NCI-H446 (cell line): ENCODE measurements at regions not wholly inside any gene's neighbourhood (a gene's known extent, or its start where the extent isn't known, plus 50 kb on each side); places are given as distances from the start of the nearest gene placed in this dataset.
"Not testable (repeated sequence)": the region's sequence is repeated elsewhere in the genome, so short reads cannot be mapped to it uniquely, and the experiment has no call there.

Experiments
- DNase-seq, 2 experiments: peaks; one replicate each; lab custom pipeline; 2025; lab: John Stamatoyannopoulos, UW

- not testable (repeated sequence) for DNase-seq
Observed at GRCh38 chr15:88965097-88965496, 51.9 kb upstream of the MFGE8 start.

DNA sequence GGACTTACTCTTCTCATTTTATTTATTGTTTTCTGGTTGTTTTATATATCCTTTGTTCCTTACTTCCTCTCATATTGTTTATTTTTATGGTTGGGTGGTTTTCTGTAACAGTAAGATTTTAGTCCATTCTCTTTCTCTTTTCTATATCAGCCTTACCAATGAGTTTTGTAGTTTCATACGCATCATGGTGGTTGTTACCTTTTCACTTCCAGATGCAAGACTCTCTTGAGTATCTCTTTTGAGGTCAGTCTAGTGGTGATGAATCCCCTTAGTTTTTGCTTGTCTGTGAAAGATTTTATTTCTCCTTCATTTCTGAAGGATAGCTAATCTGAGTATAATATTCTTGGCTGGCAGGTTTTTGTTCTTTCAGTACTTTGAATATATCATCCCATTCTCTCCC, 57.1 kb upstream of the MFGE8 start:
- no peak for DNase-seq

DNA sequence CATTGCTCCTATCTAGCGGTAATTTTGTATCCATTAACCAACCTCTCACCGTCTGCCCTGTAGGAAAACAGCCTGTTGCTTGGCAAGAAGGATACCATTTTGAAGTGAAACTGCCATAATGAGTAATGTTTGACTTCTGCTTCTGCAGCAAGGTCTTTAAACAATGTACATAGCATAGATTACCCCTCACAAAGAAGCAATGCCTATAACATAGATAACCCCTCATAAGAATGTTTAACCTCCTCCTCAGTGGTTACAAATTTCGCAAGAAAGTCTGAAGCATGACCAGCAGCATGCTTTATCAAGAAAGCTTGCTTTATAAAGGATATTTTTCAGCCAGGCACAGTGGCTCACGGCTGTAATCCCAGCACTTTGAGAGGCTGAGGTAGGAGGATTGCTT, 61.2 kb upstream of the MFGE8 start:
- DNase-seq, result no peak

GRCh38 chr15:88975891-88976290, 62.7 kb upstream of the MFGE8 start:
- no peak for DNase-seq

- no peak for DNase-seq
Observed at GRCh38 chr15:88976656-88977055, 63.5 kb upstream of the MFGE8 start.

DNA sequence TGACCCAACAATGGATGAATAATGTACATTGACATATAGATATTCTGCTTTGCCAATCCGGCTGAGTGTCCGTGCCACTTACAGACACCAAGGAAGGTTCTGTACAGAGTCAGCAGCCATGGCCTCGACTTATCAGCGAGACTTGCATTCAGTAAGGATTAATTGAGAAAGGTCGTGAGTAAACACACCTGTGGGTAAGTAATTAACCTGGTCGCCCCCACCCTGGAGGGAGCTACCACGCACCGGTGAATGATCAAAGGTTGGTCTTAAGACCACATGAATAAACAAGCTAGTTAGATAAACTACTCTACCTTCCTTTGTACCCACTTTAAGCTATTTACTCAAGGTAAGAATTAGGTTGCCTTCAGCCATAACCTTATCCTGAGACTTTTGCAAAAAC, 66.5 kb upstream of the MFGE8 start:
- no peak for DNase-seq

DNA sequence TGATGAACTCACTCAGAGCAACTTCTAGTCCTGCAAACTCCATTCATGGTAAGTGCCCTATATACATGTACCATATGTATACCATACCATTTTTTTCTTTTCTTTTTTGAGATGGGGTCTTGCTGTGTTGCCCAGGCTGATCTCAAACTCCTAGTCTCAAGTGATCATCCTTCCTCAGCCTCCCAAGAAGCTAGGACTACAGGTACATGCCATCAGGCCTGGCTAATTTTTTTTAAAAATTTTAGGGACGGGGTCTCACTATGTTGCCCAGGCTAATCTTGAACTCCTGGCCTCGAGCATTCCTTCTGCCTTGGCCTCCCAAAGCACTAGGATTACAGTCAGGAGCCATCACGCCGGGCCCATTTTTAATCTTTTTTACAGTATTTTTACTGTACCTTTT, 67.3 kb upstream of the MFGE8 start:
- DNase-seq, result no peak

DNA sequence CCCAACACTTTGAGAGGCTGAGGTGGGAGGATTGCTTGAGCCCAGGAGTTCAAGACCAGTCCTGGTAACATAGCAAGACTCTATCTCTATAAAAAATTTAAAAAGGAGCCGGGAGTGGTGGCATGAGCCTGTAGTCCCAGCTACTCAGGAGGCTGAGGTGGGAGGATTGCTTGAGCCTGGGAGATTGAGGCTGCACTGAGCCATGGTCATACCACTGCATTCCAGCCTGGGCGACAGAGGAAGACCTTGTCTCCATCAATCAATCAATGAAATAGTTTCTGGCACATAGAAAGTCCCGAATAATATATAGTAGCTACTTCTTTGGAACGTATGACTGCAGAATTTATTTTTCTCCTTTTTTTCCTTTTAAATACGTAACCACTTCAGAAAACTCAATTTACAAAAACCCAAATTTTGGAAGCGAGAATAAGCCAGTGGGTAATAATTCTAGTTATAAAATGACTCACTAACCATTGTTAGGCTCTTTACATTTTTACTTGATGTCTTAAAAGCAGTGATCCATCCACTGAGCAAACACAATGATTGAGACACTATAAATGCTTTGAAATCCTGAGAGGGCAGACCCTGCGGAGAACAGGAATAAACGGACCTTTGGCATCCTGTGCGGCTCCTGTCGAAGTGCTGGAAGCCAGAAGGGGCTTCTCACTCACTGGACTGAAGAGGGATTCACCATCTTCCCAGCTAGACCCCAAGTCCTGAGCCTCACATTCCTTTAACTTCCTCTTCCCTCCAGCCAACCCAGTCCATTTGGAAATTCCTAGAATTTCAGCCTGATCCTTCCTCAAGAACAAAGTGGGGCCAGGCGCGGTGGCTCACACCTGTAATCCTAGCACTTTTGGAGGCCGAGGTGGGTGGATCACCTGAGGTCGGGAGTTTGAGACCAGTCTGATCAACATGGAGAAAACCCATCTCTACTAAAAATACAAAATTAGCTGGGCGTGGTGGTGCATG, 68.4 kb upstream of the MFGE8 start:
- no peak for DNase-seq

GRCh38 chr15:88982304-88982945, 69.2 kb upstream of the MFGE8 start:
- DNase-seq, result no peak

- no peak for DNase-seq
Observed at GRCh38 chr15:88982946-88983342, 69.8 kb upstream of the MFGE8 start.

DNA sequence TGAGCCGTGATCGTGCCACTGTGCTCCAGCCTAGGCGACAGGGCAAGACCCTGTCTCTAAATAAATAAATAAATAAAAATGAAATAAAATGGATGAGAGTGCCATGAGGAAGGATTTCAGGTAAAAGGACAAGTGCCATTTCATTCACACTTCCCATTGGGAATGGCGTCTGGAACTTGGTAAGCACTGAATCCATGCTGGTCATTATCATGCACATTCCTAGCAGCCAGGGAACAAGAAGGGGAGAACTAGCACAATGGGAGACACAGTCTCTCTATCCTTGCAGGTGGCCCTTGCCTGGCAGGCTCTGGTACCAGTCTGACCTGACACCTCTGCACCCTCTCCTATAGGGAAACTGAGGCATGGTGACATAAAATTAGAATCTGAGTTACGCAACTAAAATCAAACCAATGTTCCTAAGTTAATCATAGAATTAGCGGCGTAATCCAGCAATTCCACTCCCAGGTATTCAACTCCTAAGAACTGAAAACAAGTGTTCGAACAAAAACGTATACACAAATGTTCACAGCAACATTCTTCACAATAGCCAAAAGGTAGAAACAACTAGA, 70.8 kb upstream of the MFGE8 start:
- no peak for DNase-seq

DNA sequence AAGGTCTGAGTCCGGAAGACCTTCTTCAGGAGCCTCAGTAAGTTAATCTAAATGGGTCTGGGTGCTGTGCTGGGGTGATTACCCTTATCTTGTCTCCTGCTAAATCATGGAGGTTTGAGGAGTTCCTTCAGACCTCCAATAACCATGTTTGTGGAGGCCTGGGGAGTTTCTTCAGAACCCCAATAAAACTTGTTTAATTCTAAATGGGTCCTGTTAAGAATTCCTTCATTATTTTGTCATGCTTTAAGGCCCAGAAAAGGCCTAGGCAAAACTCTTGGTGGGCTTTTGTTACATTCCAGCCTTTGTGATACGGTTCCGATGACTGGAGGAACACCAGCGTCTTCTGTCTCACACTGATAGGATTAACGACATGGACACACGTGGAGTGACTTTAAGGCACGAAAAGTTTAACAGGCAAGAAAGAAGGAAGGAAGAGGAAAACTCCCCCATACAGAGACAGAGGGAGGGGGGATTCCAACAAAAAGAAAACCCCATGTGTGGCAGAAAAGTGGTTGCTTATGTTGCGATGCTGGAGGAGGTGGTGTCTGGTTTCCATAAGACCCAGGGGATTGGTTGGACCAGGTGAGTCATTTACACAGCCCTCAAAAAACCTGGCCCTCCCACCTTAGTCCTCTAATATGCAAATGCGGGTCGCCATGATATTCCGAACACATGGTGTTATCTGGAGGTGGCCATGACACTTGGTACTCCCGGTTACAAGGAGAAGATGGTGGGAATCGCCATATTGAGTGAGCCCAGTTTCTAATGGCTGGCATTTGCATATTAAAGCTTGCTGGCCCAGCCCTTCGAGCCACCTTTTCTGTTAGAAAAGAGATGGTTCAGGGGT, 72.6 kb upstream of the MFGE8 start:
- DNase-seq, result no peak

DNA sequence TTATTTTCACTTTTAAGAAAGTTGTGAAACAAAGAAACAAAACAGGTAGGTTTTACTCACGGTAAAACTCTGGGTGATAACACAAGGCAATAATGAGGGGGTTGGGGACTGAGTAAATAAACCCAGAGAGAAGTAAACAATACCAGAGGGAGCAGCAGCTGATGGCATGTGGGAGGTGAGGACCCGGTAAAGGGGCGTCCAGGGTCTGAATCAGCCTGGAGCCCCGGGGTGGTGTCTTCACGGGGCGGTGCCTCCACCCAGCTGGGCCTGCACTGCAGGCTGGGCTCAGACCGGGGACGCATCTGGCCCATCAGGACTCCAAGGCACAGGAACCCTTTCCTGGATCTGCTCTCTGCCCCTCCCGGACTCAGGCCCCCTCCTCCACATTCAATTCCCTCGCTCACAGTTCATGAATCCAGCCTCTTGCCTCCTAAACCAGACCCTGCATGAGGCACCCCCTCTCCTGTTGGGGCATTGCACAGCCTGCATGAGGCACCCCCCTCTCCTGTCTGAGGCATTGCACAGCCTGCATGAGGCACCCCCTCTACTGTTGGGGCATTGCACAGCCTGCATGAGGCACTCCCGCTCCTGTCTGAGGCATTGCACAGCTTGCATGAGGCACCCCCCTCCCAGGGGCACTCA, 73.9 kb upstream of the MFGE8 start:
- DNase-seq, result no peak

- no peak for DNase-seq
Observed at GRCh38 chr15:88987591-88987933, 74.4 kb upstream of the MFGE8 start.

DNA sequence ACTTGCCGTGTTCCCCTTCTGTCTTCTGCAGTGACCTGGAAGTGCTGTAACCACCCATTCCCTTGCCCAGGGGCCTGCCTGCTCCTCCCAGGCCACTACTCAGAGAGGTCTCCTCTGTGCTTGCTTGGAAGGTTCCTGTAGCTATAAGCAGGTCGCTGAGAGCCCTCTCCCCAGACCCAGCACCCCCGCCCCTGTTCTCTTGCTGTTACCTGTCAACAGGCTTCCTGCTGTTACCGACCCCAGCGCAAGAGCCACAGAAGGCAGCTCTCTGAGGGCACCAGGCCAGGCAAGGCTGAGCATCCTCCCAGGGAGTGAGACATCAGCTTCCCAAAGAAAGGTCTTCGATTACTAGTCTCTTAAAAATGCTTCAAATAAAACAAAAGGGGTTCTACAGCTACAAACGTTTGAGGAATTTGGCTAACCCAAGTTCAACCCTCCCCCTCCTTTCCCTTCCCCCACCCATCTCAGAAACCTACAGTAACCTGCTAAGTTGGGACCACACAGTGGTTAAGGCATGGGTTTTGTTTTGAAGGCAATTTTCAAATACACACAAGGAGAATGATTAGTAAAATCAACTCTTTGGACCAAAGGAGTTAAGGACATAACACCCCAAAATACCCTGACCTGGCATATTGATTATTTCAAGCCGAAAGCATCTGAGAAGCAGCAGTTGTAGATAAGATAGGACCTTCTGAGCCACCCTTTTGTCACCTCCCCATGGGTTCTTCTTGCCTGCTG, 74.9 kb upstream of the MFGE8 start:
- no peak for DNase-seq

DNA sequence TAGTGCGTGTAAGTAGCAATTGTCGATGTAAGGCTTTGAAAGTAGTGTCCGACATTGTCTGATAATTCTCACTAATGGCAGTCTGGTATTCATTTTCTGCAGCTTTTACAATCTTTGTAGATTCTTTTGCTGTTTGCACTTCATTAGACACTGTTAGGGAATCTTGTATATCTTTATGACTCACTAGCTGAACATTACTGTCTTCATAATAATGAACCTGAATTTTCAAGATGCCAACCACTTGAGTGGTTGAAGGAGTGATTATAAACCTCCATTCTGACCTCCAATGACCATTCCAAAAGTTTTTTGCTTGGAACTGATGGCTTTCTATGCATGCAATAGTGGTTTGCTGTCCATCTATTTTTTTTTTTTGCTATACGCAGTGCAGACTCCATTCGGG, 76.4 kb upstream of the MFGE8 start:
- no peak for DNase-seq

DNA sequence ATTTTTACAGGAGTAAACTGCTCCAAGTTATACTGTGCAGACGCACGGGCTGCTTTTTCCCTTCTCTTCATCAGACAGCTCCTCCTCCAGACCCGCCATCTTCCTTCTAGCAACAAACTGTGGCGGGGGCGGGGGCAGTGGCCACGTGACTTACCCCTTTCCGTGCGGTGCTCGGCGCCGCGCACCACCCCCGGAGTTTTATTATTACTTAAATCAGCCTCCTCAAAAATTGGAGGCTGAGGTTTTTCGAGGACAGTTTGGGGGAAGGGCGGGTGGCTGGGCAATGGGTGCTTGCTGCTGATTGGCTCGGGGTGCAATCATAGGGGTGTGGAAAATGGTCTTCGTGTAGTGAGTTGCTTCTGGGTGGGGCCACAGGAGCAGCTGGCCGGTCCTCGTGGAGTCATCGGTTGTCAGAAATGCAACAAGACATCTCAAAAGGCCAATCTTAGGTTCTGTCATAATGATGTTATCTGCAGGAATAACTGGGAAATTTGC, 77.1 kb upstream of the MFGE8 start:
- no peak for DNase-seq

- no peak for DNase-seq
Observed at GRCh38 chr15:88992216-88992615, 79.0 kb upstream of the MFGE8 start.

DNA sequence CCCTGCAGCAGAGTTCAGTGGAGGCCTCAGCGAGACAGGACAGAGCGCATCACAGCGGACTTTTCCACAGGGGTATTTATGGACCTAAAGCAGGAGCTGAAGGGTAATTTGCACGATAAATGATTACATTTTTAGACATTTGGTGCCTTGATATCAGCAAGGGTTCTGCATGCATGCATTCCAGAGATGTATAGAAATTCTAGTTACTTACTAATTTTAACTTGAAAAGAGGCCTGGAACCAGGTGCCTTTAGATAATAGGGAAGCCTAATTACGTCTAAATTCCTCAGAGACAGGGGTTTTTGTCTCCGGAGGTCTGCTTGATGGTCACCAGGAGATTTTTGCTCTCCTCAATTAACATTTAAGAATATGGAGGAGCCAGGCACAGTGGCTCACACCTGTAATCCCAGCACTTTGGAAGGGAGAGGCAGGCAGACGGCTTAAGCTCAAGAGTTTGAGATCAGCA, 79.8 kb upstream of the MFGE8 start:
- DNase-seq, result no peak

GRCh38 chr15:88993662-88994061, 80.5 kb upstream of the MFGE8 start:
- no peak for DNase-seq

GRCh38 chr15:88994286-88994685, 81.1 kb upstream of the MFGE8 start:
- DNase-seq, result no peak
